ENCODE measurements at regions not wholly inside any gene's neighbourhood (a gene's known extent, or its start where the extent isn't known, plus 50 kb on each side); places are given as distances from the start of the nearest gene placed in this dataset.
"Not testable (repeated sequence)": the region's sequence is repeated elsewhere in the genome, so short reads cannot be mapped to it uniquely, and the experiment has no call there.

GRCh38 chr22:25497181-25497641 lies 67.3 kb upstream of the GRK3 start:
- Mint-ChIP-seq H3K27me3 (peaks cover 22% of the 10 kb centered on the region), H3K27ac (no peak overlapping the region), H3K4me3 (no peak overlapping the region), H3K9me3 (peaks cover 8% of the 10 kb centered on the region), H3K36me3 (ENCODE audit: low read depth) (peaks cover 16% of the 10 kb centered on the region), H3K4me1 (peaks cover 18% of the 10 kb centered on the region)
- DNase-seq = no peak
- intact Hi-C loops (cut with micrococcal nuclease) = no loop called here

GRCh38 chr22:25497716-25498115 lies 66.8 kb upstream of the GRK3 start:
- DNase-seq = no peak
- H3K4me1 Mint-ChIP-seq = peaks cover 18% of the 10 kb centered on the region
- intact Hi-C loops (cut with micrococcal nuclease) = no loop called here
- H3K36me3 Mint-ChIP-seq (ENCODE audit: low read depth) = peaks cover 16% of the 10 kb centered on the region
- H3K27ac Mint-ChIP-seq = no peak overlapping the region
- no peak overlapping the region for H3K4me3 Mint-ChIP-seq
- peaks cover 8% of the 10 kb centered on the region for H3K9me3 Mint-ChIP-seq
- H3K27me3 Mint-ChIP-seq = peaks cover 22% of the 10 kb centered on the region

GRCh38 chr22:25500671-25501070 lies 63.8 kb upstream of the GRK3 start:
- H3K9me3 Mint-ChIP-seq; intact Hi-C loops (cut with micrococcal nuclease); H3K27ac Mint-ChIP-seq; H3K4me3 Mint-ChIP-seq; H3K4me1 Mint-ChIP-seq; DNase-seq; H3K27me3 Mint-ChIP-seq; H3K36me3 Mint-ChIP-seq (ENCODE audit: low read depth): not testable (repeated sequence)

- H3K36me3 Mint-ChIP-seq (ENCODE audit: low read depth); H3K4me1 Mint-ChIP-seq; intact Hi-C loops (cut with micrococcal nuclease); H3K9me3 Mint-ChIP-seq; H3K27ac Mint-ChIP-seq; H3K4me3 Mint-ChIP-seq; DNase-seq; H3K27me3 Mint-ChIP-seq: not testable (repeated sequence)
Observed at GRCh38 chr22:25504017-25504416, 60.5 kb upstream of the GRK3 start.

- intact Hi-C loops (cut with micrococcal nuclease) = no loop called here
- H3K9me3 Mint-ChIP-seq = peaks cover 8% of the 10 kb centered on the region
- no peaks in the 10 kb centered on the region for H3K27me3 Mint-ChIP-seq
- peaks cover 18% of the 10 kb centered on the region for H3K36me3 Mint-ChIP-seq (ENCODE audit: low read depth)
- no peak for DNase-seq
- no peak overlapping the region for H3K27ac Mint-ChIP-seq
- no peak overlapping the region for H3K4me3 Mint-ChIP-seq
- no peaks in the 10 kb centered on the region for H3K4me1 Mint-ChIP-seq
Observed at GRCh38 chr22:25508161-25508560, 56.3 kb upstream of the GRK3 start.

GRCh38 chr22:25508761-25509321 lies 55.6 kb upstream of the GRK3 start:
- Mint-ChIP-seq H3K27ac (no peak overlapping the region), H3K4me1 (no peaks in the 10 kb centered on the region), H3K36me3 (ENCODE audit: low read depth) (peaks cover 18% of the 10 kb centered on the region), H3K4me3 (no peak overlapping the region), H3K27me3 (no peaks in the 10 kb centered on the region), H3K9me3 (peaks cover 8% of the 10 kb centered on the region)
- no peak for DNase-seq
- intact Hi-C loops (cut with micrococcal nuclease) = no loop called here

- Mint-ChIP-seq H3K27me3 (no peaks in the 10 kb centered on the region), H3K4me3 (no peak overlapping the region), H3K4me1 (no peaks in the 10 kb centered on the region), H3K27ac (no peak overlapping the region), H3K9me3 (peaks cover 8% of the 10 kb centered on the region), H3K36me3 (ENCODE audit: low read depth) (peaks cover 18% of the 10 kb centered on the region)
- intact Hi-C loops (cut with micrococcal nuclease) = no loop called here
- no peak for DNase-seq
Observed at GRCh38 chr22:25509374-25509791, 55.1 kb upstream of the GRK3 start.

- intact Hi-C loops (cut with micrococcal nuclease) = no loop called here
- Mint-ChIP-seq H3K4me1 (no peaks in the 10 kb centered on the region), H3K27ac (no peak overlapping the region), H3K27me3 (peaks cover 2% of the 10 kb centered on the region), H3K9me3 (peaks cover 8% of the 10 kb centered on the region), H3K36me3 (ENCODE audit: low read depth) (peaks cover 18% of the 10 kb centered on the region), H3K4me3 (no peak overlapping the region)
- DNase-seq = no peak
Observed at GRCh38 chr22:25510876-25511275, 53.6 kb upstream of the GRK3 start.

- Mint-ChIP-seq H3K4me1 (no peaks in the 10 kb centered on the region), H3K36me3 (ENCODE audit: low read depth) (peaks cover 18% of the 10 kb centered on the region), H3K4me3 (no peak overlapping the region), H3K27ac (no peak overlapping the region), H3K9me3 (peaks cover 8% of the 10 kb centered on the region), H3K27me3 (peaks cover 2% of the 10 kb centered on the region)
- intact Hi-C loops (cut with micrococcal nuclease) = no loop called here
- DNase-seq = no peak
Observed at GRCh38 chr22:25511725-25512124, 52.8 kb upstream of the GRK3 start.

GRCh38 chr22:25514436-25515180 lies 49.9 kb upstream of the GRK3 start:
- intact Hi-C loops (cut with micrococcal nuclease) = no loop called here

More at GRCh38 chr22:25514436-25515180, 49.9 kb upstream of the GRK3 start:
- Mint-ChIP-seq H3K27ac (no peak overlapping the region), H3K36me3 (ENCODE audit: low read depth) (peaks cover 13% of the 10 kb centered on the region), H3K27me3 (peaks cover 2% of the 10 kb centered on the region), H3K4me3 (no peak overlapping the region), H3K4me1 (no peaks in the 10 kb centered on the region), H3K9me3 (no peaks in the 10 kb centered on the region)
- DNase-seq = no peak

Data from activated CD4-positive, alpha-beta T cell treated with anti-CD3 and anti-CD28 coated beads, Interleukin-2, amount 10 ng/mL, durations not matched to agents 24 days and 14 days (primary cell).